Endodermal cell (in vitro differentiated cells): ENCODE measurements at regions not wholly inside any gene's neighbourhood (a gene's known extent, or its start where the extent isn't known, plus 50 kb on each side); places are given as distances from the start of the nearest gene placed in this dataset.

Experiments
- DNase-seq: peaks from one replicate; pipeline ENCODE4 v3.0.0-alpha.2; 2017
- H3K27ac ChIP-seq: 2 replicates; pipeline ENCODE4 v1.5.1; 2013; ENCODE audit warnings: mild to moderate bottlenecking, low read depth, low read length, moderate library complexity
- H3K27me3 ChIP-seq: 2 replicates; pipeline ENCODE4 v1.6.1; 2013; ENCODE audit warnings: mild to moderate bottlenecking, low read length, moderate library complexity; ENCODE audit not compliant: insufficient read depth, control insufficient read depth, poor library complexity, severe bottlenecking
- H3K36me3 ChIP-seq: 2 replicates; pipeline ENCODE4 v1.7.0; 2013; ENCODE audit warnings: mild to moderate bottlenecking, low read length, moderate library complexity; ENCODE audit not compliant: control insufficient read depth, insufficient read depth
- H3K4me1 ChIP-seq: one replicate; pipeline ENCODE4 v1.7.0; 2013; ENCODE audit warnings: low read length; ENCODE audit not compliant: control insufficient read depth, insufficient read depth
- H3K4me3 ChIP-seq: 2 replicates; pipeline ENCODE4 v1.5.1; 2013; ENCODE audit warnings: mild to moderate bottlenecking, low read length, moderate library complexity
- H3K9ac ChIP-seq: 2 replicates; pipeline ENCODE4 v1.6.1; 2013; ENCODE audit warnings: mild to moderate bottlenecking, low read length, moderate library complexity; ENCODE audit not compliant: poor library complexity, severe bottlenecking; ENCODE audit errors: extremely low read depth
- H3K9me3 ChIP-seq: 2 replicates; pipeline ENCODE4 v1.6.1; 2013; ENCODE audit warnings: mild to moderate bottlenecking, low read length, moderate library complexity; ENCODE audit not compliant: control insufficient read depth
- H3K27ac Mint-ChIP-seq: 2 replicates; pipeline ENCODE4 v1.8.0; 2020; ENCODE audit warnings: mixed read lengths
- H3K27me3 Mint-ChIP-seq: 2 replicates; pipeline ENCODE4 v1.8.0; 2021; ENCODE audit warnings: mild to moderate bottlenecking, mixed read lengths; ENCODE audit not compliant: insufficient read depth
- H3K36me3 Mint-ChIP-seq: 2 replicates; pipeline ENCODE4 v1.8.0; 2020; ENCODE audit warnings: low read depth, mixed read lengths
- H3K4me1 Mint-ChIP-seq: 2 replicates; pipeline ENCODE4 v1.8.0; 2020; ENCODE audit warnings: mixed read lengths
- H3K4me3 Mint-ChIP-seq: 2 replicates; pipeline ENCODE4 v1.8.0; 2020; ENCODE audit warnings: mild to moderate bottlenecking, moderate library complexity, mixed read lengths
- H3K9me3 Mint-ChIP-seq: 2 replicates; pipeline ENCODE4 v1.8.0; 2020; ENCODE audit warnings: mild to moderate bottlenecking, mixed read lengths
- CTCF ChIP-seq: fragments of 200-600 bp; sonication (generic); conservative IDR thresholded peaks from 2 replicates; pipeline ENCODE4 v1.5.0; 2021; ENCODE audit warnings: antibody characterized with exemption, mild to moderate bottlenecking
- WGBS, 2 experiments: methylation state at CpG; one replicate each; pipeline versions ENCODE4 v1.1.5 to v1.1.7; 2013; ENCODE audit warnings: missing lambda C conversion rate in 2 of 2, mixed read lengths in 1 of 2; ENCODE audit not compliant: insufficient coverage in 1 of 2, insufficient read length in 1 of 2; 5-methylcytosine and 5-hydroxymethylcytosine counted together

- no peaks in the 10 kb centered on the region for H3K36me3 ChIP-seq
- no peak overlapping the region for H3K4me3 Mint-ChIP-seq
- no peak for DNase-seq
- H3K9ac ChIP-seq: no peak overlapping the region
- H3K36me3 Mint-ChIP-seq: no peaks in the 10 kb centered on the region
- WGBS, 2 experiments: 77% methylated on average over 5 of the region's 5 CpGs; no CpG with 5 or more reads in 1 of the 2 experiments
- peaks cover 1% of the 10 kb centered on the region for H3K9me3 Mint-ChIP-seq
- no peak for TF ChIP-seq CTCF
- H3K9me3 ChIP-seq: no peaks in the 10 kb centered on the region
- H3K4me3 ChIP-seq: no peak overlapping the region
- no peak overlapping the region for H3K27ac ChIP-seq
- peaks cover 12% of the 10 kb centered on the region for H3K4me1 Mint-ChIP-seq
- H3K4me1 ChIP-seq: no peaks in the 10 kb centered on the region
- H3K27me3 ChIP-seq: no peaks in the 10 kb centered on the region
- no peak overlapping the region for H3K27ac Mint-ChIP-seq
- H3K27me3 Mint-ChIP-seq: peaks cover 6% of the 10 kb centered on the region
Observed at GRCh38 chr10:8183241-8183704, 128.8 kb downstream of the GATA3 start.

GRCh38 chr10:8187171-8187666 lies 132.7 kb downstream of the GATA3 start:
- no peaks in the 10 kb centered on the region for H3K27me3 ChIP-seq
- H3K4me1 Mint-ChIP-seq: peaks cover 18% of the 10 kb centered on the region
- no peak for DNase-seq
- H3K27me3 Mint-ChIP-seq: peaks cover 16% of the 10 kb centered on the region
- WGBS, 2 experiments: 96 to 97% methylated on average over 3 of the region's 3 CpGs
- H3K36me3 ChIP-seq: no peaks in the 10 kb centered on the region
- no peak overlapping the region for H3K9ac ChIP-seq
- H3K27ac Mint-ChIP-seq: no peak overlapping the region
- H3K9me3 Mint-ChIP-seq: peaks cover 1% of the 10 kb centered on the region
- no peak overlapping the region for H3K27ac ChIP-seq
- peaks cover 8% of the 10 kb centered on the region for H3K4me1 ChIP-seq
- no peak overlapping the region for H3K4me3 Mint-ChIP-seq
- no peak overlapping the region for H3K4me3 ChIP-seq
- no peaks in the 10 kb centered on the region for H3K36me3 Mint-ChIP-seq
- H3K9me3 ChIP-seq: no peaks in the 10 kb centered on the region
- TF ChIP-seq CTCF: no peak

- Histone ChIP-seq H3K27me3 (no peaks in the 10 kb centered on the region), H3K9me3 (no peaks in the 10 kb centered on the region), H3K4me1 (peaks cover 8% of the 10 kb centered on the region), H3K4me3 (no peak overlapping the region), H3K36me3 (no peaks in the 10 kb centered on the region), H3K9ac (no peak overlapping the region), H3K27ac (no peak overlapping the region)
- no peaks in the 10 kb centered on the region for H3K9me3 Mint-ChIP-seq
- no peak for TF ChIP-seq CTCF
- WGBS, 2 experiments: 87 to 88% methylated on average over 7 to 8 of the region's 8 CpGs
- peaks cover 16% of the 10 kb centered on the region for H3K27me3 Mint-ChIP-seq
- no peak overlapping the region for H3K4me3 Mint-ChIP-seq
- peak; percentile 62 for DNase-seq
- no peak overlapping the region for H3K27ac Mint-ChIP-seq
- peaks cover 22% of the 10 kb centered on the region for H3K4me1 Mint-ChIP-seq
- no peaks in the 10 kb centered on the region for H3K36me3 Mint-ChIP-seq
Observed at GRCh38 chr10:8189458-8189857, 135.0 kb downstream of the GATA3 start.
